ENCODE measurements at regions not wholly inside any gene's neighbourhood (a gene's known extent, or its start where the extent isn't known, plus 50 kb on each side); places are given as distances from the start of the nearest gene placed in this dataset.
"Not testable (repeated sequence)": the region's sequence is repeated elsewhere in the genome, so short reads cannot be mapped to it uniquely, and the experiment has no call there.

DNA sequence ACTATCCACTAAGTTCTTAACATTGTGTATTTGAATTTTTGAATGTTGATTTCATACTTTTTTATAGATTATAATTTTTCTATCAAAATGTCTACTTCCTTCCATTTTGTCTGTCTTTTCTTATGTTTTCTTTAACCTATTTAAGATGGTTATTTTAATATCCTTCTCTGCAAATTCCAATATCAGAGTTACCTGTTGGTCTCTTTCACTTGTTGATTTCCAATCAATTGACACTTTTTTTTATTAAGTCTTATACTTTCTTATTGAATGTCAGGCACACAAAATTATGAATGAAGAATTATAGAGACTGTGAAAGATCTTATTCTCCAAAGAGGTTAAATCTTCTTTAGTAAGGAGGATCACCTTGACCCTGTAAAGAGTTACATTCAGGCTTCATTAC lies 448.3 kb upstream of the NRG3 start:
- Histone ChIP-seq H3K9me2 (replicated peaks; ENCODE audit: insufficient read depth, low read length) (no peaks in the 10 kb centered on the region), H2AFZ (ENCODE audit: low read depth, low read length, severe bottlenecking) (no peak overlapping the region), H3K27me3 (ENCODE audit: low read length) (no peaks in the 10 kb centered on the region), H3K4me2 (ENCODE audit: low read depth, low read length, poor library complexity, severe bottlenecking) (no peak overlapping the region), H4K20me1 (ENCODE audit: low read depth, low read length) (no peaks in the 10 kb centered on the region), H3K79me2 (ENCODE audit: insufficient read depth, low read length) (no peaks in the 10 kb centered on the region), H3K27ac (ENCODE audit: low read depth, low read length) (no peak overlapping the region), H3K9ac (ENCODE audit: low read length) (no peak overlapping the region), H3F3A (ENCODE audit: insufficient read depth) (no peaks in the 10 kb centered on the region), H3K9me3 (ENCODE audit: insufficient read depth, low read length) (no peaks in the 10 kb centered on the region), H3K36me3 (ENCODE audit: low read length) (no peaks in the 10 kb centered on the region), H3K4me3 (ENCODE audit: insufficient read depth, low read length, poor library complexity, severe bottlenecking) (no peak overlapping the region)
- TF ChIP-seq, protein P1, sequence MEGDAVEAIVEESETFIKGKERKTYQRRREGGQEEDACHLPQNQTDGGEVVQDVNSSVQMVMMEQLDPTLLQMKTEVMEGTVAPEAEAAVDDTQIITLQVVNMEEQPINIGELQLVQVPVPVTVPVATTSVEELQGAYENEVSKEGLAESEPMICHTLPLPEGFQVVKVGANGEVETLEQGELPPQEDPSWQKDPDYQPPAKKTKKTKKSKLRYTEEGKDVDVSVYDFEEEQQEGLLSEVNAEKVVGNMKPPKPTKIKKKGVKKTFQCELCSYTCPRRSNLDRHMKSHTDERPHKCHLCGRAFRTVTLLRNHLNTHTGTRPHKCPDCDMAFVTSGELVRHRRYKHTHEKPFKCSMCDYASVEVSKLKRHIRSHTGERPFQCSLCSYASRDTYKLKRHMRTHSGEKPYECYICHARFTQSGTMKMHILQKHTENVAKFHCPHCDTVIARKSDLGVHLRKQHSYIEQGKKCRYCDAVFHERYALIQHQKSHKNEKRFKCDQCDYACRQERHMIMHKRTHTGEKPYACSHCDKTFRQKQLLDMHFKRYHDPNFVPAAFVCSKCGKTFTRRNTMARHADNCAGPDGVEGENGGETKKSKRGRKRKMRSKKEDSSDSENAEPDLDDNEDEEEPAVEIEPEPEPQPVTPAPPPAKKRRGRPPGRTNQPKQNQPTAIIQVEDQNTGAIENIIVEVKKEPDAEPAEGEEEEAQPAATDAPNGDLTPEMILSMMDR (IDR thresholded peaks at IDR 0.05; ENCODE audit: insufficient read depth, low read length, poor library complexity, severe bottlenecking) = no peak
- TF ChIP-seq EZH2phosphoT487 (conservative IDR thresholded peaks at IDR 0.05; ENCODE audit: low read length) = no peak

DNA sequence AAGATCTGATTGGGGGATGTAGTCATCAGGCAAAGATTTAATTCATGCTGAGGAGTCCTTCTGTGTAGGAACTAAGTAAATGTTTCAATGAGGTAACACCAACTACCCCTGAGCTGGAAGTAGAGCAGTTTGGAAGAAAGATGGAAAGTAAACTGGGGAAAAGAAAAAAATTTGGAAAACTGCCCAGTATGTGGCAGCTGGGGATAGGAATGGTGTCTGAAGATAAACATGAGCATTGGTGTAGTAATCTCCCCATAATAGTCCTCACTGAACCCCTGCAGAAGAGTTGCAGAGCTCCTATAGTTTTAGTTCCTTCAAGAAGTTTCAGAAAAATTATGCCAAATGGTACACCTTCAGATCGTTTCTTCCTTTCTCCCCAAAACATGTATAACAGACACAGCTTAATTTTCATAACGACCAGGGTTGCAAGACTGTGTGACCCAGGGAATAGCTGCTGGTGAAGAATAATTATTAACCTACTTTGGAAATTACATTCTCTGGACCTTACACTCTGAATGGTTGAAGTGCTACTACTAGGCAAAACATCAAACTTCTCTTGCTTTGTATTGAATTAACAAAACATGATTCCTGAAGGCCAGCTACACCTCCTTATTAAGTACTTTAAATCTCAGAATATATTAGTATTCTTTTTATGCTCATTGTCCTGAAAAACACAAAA lies 446.4 kb upstream of the NRG3 start:
- Histone ChIP-seq H3K36me3 (ENCODE audit: low read length) (no peaks in the 10 kb centered on the region), H2AFZ (ENCODE audit: low read depth, low read length, severe bottlenecking) (no peak overlapping the region), H3K9ac (ENCODE audit: low read length) (no peak overlapping the region), H3K79me2 (ENCODE audit: insufficient read depth, low read length) (no peaks in the 10 kb centered on the region), H3K4me3 (ENCODE audit: insufficient read depth, low read length, poor library complexity, severe bottlenecking) (no peak overlapping the region), H3K9me2 (replicated peaks; ENCODE audit: insufficient read depth, low read length) (no peaks in the 10 kb centered on the region), H4K20me1 (ENCODE audit: low read depth, low read length) (no peaks in the 10 kb centered on the region), H3K9me3 (ENCODE audit: insufficient read depth, low read length) (no peaks in the 10 kb centered on the region), H3F3A (ENCODE audit: insufficient read depth) (no peaks in the 10 kb centered on the region), H3K27me3 (ENCODE audit: low read length) (no peaks in the 10 kb centered on the region), H3K4me2 (ENCODE audit: low read depth, low read length, poor library complexity, severe bottlenecking) (no peak overlapping the region), H3K27ac (ENCODE audit: low read depth, low read length) (no peak overlapping the region)
- TF ChIP-seq, protein P1 (IDR thresholded peaks at IDR 0.05; ENCODE audit: insufficient read depth, low read length, poor library complexity, severe bottlenecking) = no peak
- TF ChIP-seq EZH2phosphoT487 (conservative IDR thresholded peaks at IDR 0.05; ENCODE audit: low read length) = no peak

DNA sequence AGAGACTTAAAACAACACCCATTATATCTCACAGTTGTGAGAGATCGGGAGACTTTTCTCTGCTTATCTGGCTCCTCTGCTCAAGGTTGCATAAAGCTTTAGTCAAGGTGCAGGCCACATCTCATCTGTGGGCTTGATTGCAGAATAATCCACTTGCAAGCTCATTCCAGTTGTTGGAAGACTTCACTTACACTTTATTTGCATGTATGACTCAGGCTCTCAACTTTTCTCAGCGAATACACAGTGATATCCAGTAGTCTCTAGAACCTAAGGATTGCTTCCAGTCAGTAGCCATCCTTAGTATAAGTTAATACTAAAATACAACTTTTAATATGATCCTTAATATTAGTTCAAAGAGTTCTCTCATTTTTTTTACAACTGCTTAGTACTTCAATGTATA lies 435.5 kb upstream of the NRG3 start:
- no peak overlapping the region for H2AFZ ChIP-seq (ENCODE audit: low read depth, low read length, severe bottlenecking)
- no peak overlapping the region for H3K4me3 ChIP-seq (ENCODE audit: insufficient read depth, low read length, poor library complexity, severe bottlenecking)
- no peaks in the 10 kb centered on the region for H3K27me3 ChIP-seq (ENCODE audit: low read length)
- no peaks in the 10 kb centered on the region for H3K36me3 ChIP-seq (ENCODE audit: low read length)
- H3K9me3 ChIP-seq (ENCODE audit: insufficient read depth, low read length) = no peaks in the 10 kb centered on the region
- H3K27ac ChIP-seq (ENCODE audit: low read depth, low read length) = no peak overlapping the region
- H4K20me1 ChIP-seq (ENCODE audit: low read depth, low read length) = no peaks in the 10 kb centered on the region
- H3K4me2 ChIP-seq (ENCODE audit: low read depth, low read length, poor library complexity, severe bottlenecking) = no peak overlapping the region
- TF ChIP-seq, protein P1 (IDR thresholded peaks at IDR 0.05; ENCODE audit: insufficient read depth, low read length, poor library complexity, severe bottlenecking) = no peak
- no peak for TF ChIP-seq EZH2phosphoT487 (conservative IDR thresholded peaks at IDR 0.05; ENCODE audit: low read length)
- H3K9me2 ChIP-seq (replicated peaks; ENCODE audit: insufficient read depth, low read length) = no peaks in the 10 kb centered on the region
- no peak overlapping the region for H3K9ac ChIP-seq (ENCODE audit: low read length)
- no peaks in the 10 kb centered on the region for H3K79me2 ChIP-seq (ENCODE audit: insufficient read depth, low read length)
- no peaks in the 10 kb centered on the region for H3F3A ChIP-seq (ENCODE audit: insufficient read depth)

DNA sequence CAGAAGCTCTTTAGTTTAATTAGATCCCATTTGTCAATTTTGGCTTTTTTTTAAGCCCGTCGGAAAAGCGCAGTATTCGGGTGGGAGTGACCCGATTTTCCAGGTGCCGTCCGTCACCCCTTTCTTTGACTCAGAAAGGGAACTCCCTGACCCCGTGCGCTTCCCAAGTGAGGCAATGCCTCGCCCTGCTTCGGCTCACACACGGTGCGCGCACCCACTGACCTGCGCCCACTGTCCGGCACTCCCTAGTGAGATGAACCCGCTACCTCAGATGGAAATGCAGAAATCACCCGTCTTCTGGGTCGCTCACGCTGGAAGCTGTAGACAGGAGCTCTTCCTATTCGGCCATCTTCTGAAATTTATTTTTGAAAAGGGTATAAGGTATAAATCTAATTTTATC lies 433.4 kb upstream of the NRG3 start:
- not testable (repeated sequence) for H2AFZ ChIP-seq (ENCODE audit: low read depth, low read length, severe bottlenecking); H3K36me3 ChIP-seq (ENCODE audit: low read length); H4K20me1 ChIP-seq (ENCODE audit: low read depth, low read length); H3F3A ChIP-seq (ENCODE audit: insufficient read depth); H3K9me2 ChIP-seq (replicated peaks; ENCODE audit: insufficient read depth, low read length); H3K9ac ChIP-seq (ENCODE audit: low read length); H3K4me3 ChIP-seq (ENCODE audit: insufficient read depth, low read length, poor library complexity, severe bottlenecking); H3K9me3 ChIP-seq (ENCODE audit: insufficient read depth, low read length); H3K27me3 ChIP-seq (ENCODE audit: low read length); H3K79me2 ChIP-seq (ENCODE audit: insufficient read depth, low read length); H3K27ac ChIP-seq (ENCODE audit: low read depth, low read length); H3K4me2 ChIP-seq (ENCODE audit: low read depth, low read length, poor library complexity, severe bottlenecking)

All from SU-DHL-6 (cell line).